ACC112 (cell line): ENCODE measurements at regions not wholly inside any gene's neighbourhood (a gene's known extent, or its start where the extent isn't known, plus 50 kb on each side); places are given as distances from the start of the nearest gene placed in this dataset.

Source experiments
- H2AFZ ChIP-seq: fragments of 200-600 bp; sonication (generic); one replicate; pipeline ENCODE4 v1.6.0; 2017; ENCODE audit warnings: antibody characterized with exemption, low read length; ENCODE audit not compliant: unreplicated experiment
- H3K27ac ChIP-seq: fragments of 200-600 bp; sonication (generic); 2 replicates; pipeline ENCODE4 v1.5.1; 2014; ENCODE audit warnings: low read depth, mild to moderate bottlenecking, antibody characterized with exemption, low read length, moderate library complexity
- H3K27me3 ChIP-seq: fragments of 200-600 bp; sonication (generic); 2 replicates; pipeline ENCODE4 v1.6.1; 2014; ENCODE audit warnings: mild to moderate bottlenecking, antibody characterized with exemption, low read length, moderate library complexity, mixed read lengths; ENCODE audit not compliant: insufficient read depth
- H3K36me3 ChIP-seq: fragments of 200-600 bp; sonication (generic); 2 replicates; pipeline ENCODE4 v1.6.1; 2016; ENCODE audit warnings: mild to moderate bottlenecking, antibody characterized with exemption, low read length, moderate library complexity, mixed read lengths; ENCODE audit not compliant: insufficient read depth
- H3K4me1 ChIP-seq: fragments of 200-600 bp; sonication (generic); one replicate; pipeline ENCODE4 v1.6.1; 2016; ENCODE audit warnings: low read length, mixed read lengths; ENCODE audit not compliant: insufficient read depth, unreplicated experiment, control insufficient read depth
- H3K4me3 ChIP-seq: fragments of 200-600 bp; sonication (generic); 2 replicates; pipeline ENCODE4 v1.5.1; 2014; ENCODE audit warnings: mild to moderate bottlenecking, low read depth, low read length
- H3K79me2 ChIP-seq: fragments of 200-600 bp; sonication (generic); one replicate; pipeline ENCODE4 v1.6.0; 2016; ENCODE audit warnings: low read length; ENCODE audit not compliant: control insufficient read depth, unreplicated experiment, insufficient read depth

DNA sequence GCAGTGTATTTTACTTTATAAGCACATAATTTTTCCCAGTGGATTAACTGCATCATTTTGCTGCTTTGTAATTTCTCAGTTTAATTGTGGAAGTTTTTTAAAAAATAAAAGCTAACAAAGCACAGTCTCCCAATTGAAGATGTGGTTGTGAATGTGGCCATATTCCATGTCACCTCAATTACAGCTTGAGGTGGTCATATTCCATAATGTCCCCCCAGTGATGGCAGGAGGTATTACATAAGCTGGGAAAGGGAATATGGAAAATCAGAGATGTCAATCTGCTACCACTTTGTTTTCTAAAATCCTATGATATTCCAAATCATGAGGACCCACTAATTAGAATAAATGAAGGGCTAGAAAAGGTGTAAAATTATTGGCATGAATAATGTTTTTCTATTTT is 1672.0 kb upstream of the CDH9 start:
- no peak overlapping the region for H3K4me3 ChIP-seq
- no peak overlapping the region for H2AFZ ChIP-seq
- H3K36me3 ChIP-seq: no peaks in the 10 kb centered on the region

DNA sequence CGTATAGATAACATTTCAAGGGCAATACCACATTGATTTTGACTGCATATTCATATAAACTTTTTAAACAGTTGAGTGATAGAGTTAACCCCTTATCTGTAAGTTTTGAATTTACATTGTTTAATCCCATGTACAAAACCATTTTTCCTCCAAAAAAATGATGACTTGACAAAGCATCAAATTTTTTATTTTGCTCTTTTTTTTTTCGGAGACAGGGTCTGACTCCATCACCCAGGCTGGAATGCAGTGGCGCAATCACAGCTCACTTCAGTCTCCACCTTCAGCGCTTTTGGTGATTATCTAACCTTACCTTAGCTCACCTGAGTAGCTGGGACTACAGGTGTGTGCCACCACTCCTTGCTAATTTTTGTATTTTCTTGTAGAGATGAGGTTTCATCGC is 1670.1 kb upstream of the CDH9 start:
- Histone ChIP-seq H3K27ac (no peak overlapping the region), H2AFZ (no peak overlapping the region), H3K4me3 (no peak overlapping the region), H3K79me2 (no peaks in the 10 kb centered on the region), H3K36me3 (no peaks in the 10 kb centered on the region), H3K27me3 (no peaks in the 10 kb centered on the region), H3K4me1 (no peaks in the 10 kb centered on the region)

More for the DNA sequence above, 1672.0 kb upstream of the CDH9 start:
- no peaks in the 10 kb centered on the region for H3K27me3 ChIP-seq
- no peak overlapping the region for H3K27ac ChIP-seq
- no peaks in the 10 kb centered on the region for H3K4me1 ChIP-seq
- no peaks in the 10 kb centered on the region for H3K79me2 ChIP-seq

DNA sequence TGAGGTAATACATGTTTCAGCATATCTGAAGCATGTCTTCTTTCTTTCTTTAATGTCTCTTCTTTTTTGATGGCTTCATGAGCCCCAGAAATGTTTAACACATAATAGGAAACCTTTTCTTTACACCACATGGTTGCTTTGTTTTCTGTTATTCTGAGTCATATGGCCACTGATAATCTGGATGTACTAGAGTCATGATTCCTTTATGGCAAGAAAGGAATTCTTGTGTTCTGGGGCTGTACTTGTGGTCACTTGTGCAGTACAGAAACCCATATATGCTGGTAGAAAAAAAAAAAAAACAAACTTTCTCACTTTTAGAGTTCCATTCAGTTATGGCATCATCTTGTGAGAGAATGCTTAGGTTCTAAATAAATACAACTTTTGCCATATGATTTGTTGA is 1669.3 kb upstream of the CDH9 start:
- Histone ChIP-seq H3K27me3 (no peaks in the 10 kb centered on the region), H3K4me1 (no peaks in the 10 kb centered on the region), H3K36me3 (no peaks in the 10 kb centered on the region), H2AFZ (no peak overlapping the region), H3K4me3 (no peak overlapping the region), H3K79me2 (no peaks in the 10 kb centered on the region), H3K27ac (no peak overlapping the region)

DNA sequence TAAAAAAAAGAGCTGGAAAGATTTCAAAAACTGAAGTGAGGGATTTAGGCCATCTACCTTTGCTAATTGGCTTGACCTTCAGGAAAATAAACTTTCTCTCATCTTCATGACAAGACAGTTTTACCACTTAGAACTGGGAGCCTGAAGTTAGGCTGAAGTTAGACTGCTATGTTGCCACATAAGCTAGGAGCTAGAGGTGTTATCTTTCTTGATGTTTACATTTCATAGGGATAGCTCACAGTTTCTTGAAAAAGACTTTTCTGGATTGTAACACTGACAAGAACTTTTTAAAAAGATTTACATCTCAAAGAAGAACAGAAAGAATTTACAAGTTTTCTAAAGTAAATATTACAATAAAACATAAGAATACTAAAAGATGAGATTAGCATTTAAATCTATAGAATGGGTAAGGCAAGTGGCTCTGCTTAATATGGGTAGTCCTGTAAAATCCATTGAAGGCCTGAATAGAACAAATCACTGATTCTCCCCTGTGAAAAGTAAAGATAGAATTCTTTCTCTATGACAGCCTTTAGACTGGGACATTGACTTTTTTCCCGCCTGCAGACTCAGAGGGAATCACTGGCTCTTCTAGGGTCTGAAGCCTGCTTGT is 1665.4 kb upstream of the CDH9 start:
- H3K4me1 ChIP-seq: no peaks in the 10 kb centered on the region
- no peaks in the 10 kb centered on the region for H3K36me3 ChIP-seq
- no peaks in the 10 kb centered on the region for H3K79me2 ChIP-seq
- H2AFZ ChIP-seq: no peak overlapping the region
- H3K27me3 ChIP-seq: no peaks in the 10 kb centered on the region
- H3K4me3 ChIP-seq: no peak overlapping the region
- no peak overlapping the region for H3K27ac ChIP-seq

DNA sequence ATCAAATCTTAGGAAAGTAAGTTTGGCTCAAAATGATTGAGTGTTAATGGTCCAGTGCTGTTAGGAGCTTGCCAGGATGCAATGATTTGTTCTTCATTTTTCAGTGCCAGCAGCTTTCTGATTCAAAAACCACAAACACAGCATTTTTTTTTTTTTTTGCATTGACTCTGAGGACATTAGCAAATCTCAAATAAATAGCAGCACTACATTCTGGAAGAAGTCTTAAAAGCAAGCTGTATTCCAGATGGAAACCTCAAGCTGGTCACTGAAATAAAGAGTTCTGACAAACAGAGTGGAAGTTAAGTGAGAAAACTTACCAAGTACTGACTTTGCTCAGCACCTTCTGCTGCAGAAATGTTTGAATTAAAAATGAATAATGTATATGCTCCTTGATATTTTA is 1653.1 kb upstream of the CDH9 start:
- Histone ChIP-seq H2AFZ (no peak overlapping the region), H3K79me2 (no peaks in the 10 kb centered on the region), H3K36me3 (no peaks in the 10 kb centered on the region), H3K27me3 (no peaks in the 10 kb centered on the region), H3K4me3 (no peak overlapping the region), H3K4me1 (no peaks in the 10 kb centered on the region), H3K27ac (no peak overlapping the region)

DNA sequence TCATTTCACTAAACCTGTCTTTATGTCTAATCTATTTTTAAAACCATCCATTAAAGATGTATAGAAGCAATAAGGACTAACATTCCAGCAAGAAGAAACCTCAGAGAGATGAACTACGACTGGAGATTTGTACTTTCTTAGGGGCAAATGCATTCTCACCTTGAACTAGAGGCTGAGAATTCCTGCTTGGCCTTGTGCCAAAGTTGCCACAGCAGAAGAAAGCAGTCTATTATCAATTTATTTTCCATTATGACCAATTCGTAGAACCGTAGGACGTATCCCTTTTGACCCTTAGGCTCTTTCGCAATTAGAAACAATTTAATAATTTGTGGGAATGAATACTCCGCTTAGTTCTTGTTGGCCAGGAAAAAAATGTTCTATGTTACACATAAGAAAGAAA is 1647.4 kb upstream of the CDH9 start:
- Histone ChIP-seq H3K4me3 (no peak overlapping the region), H3K27me3 (no peaks in the 10 kb centered on the region), H3K27ac (no peak overlapping the region), H3K79me2 (no peaks in the 10 kb centered on the region), H2AFZ (no peak overlapping the region), H3K4me1 (no peaks in the 10 kb centered on the region), H3K36me3 (no peaks in the 10 kb centered on the region)

DNA sequence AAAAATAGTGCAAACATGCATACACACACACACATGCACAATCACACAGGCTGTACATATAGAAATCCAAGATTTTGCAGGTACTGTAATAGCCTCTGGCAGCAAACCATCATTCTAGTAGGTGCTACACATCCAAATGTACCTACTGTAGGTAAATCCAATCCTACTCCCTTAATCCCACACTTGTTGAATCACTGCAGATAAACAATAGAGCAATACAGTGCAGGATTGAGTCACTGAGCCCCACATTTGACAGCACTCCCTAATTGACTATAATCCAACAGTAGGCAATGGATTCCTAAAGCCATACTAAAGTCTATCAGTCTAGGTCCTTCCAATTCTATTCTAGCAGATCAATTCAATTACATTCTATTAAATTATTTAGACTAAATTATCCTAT is 1640.5 kb upstream of the CDH9 start:
- no peaks in the 10 kb centered on the region for H3K36me3 ChIP-seq
- H2AFZ ChIP-seq: no peak overlapping the region
- H3K27me3 ChIP-seq: no peaks in the 10 kb centered on the region
- H3K27ac ChIP-seq: no peak overlapping the region
- H3K4me3 ChIP-seq: no peak overlapping the region
- H3K79me2 ChIP-seq: no peaks in the 10 kb centered on the region
- H3K4me1 ChIP-seq: no peaks in the 10 kb centered on the region

DNA sequence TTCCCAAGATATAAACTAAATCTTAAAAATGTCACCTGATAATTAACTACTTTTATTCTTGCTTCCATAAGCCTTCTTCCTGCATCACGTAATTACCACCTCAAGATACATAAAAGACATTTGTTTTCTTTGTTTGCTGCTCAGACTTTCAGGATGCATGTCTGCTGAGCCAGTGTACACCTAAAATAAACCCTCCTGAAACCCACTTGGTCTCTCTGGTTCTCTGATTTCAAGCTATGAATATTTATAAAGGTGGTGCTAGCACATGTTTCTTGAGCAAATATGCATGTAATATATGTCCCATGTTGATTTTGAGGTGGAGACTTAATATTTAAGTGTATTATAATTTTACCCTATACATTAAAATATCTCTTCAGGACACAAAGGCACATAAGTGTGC is 1627.7 kb upstream of the CDH9 start:
- Histone ChIP-seq H3K27ac (no peak overlapping the region), H3K36me3 (no peaks in the 10 kb centered on the region), H3K4me3 (no peak overlapping the region), H3K4me1 (no peaks in the 10 kb centered on the region), H3K27me3 (no peaks in the 10 kb centered on the region), H3K79me2 (no peaks in the 10 kb centered on the region), H2AFZ (no peak overlapping the region)

DNA sequence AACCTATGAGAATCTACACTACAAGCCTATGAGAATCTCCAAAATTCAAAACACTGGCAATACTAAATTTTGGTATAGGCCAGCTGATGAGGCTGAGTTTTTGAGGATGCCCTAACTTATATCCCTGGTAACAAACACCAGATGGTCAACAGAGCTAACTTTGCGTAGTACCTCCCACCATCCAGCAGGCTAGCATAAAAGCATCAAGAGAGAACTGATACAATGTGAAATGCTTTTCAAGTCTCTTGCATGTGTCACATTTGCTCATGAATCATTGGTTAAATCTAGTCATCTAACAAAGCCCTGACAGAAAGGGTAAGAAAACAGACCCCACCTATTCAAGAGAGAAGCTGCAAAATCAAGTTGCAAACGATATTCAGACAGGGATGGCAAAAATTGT is 1609.7 kb upstream of the CDH9 start:
- Histone ChIP-seq H3K27ac (no peak overlapping the region), H3K4me1 (no peaks in the 10 kb centered on the region), H3K79me2 (no peaks in the 10 kb centered on the region), H2AFZ (no peak overlapping the region), H3K4me3 (no peak overlapping the region), H3K27me3 (no peaks in the 10 kb centered on the region), H3K36me3 (no peaks in the 10 kb centered on the region)

DNA sequence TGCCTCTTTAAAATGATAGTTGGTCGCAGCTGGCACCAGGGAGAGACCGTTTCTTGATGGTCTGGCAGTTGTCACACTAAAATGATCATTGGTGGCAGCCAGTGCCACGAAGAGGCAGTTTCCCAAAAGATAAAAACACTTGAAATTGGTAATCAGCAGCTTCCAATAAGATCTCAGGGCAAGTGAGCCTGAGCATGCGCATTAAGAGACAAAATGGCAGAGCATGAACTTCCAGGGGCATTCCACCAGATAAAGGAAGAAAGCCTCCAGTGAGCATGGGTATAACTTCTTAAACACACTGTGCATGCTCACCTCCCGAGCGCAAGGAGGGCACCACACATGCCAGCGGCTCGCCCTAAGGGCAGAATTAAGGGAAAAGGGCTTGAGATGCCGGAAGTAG is 1594.2 kb upstream of the CDH9 start:
- Histone ChIP-seq H3K79me2 (no peaks in the 10 kb centered on the region), H3K4me1 (no peaks in the 10 kb centered on the region), H3K27ac (no peak overlapping the region), H2AFZ (no peak overlapping the region), H3K36me3 (no peaks in the 10 kb centered on the region), H3K4me3 (no peak overlapping the region), H3K27me3 (no peaks in the 10 kb centered on the region)

DNA sequence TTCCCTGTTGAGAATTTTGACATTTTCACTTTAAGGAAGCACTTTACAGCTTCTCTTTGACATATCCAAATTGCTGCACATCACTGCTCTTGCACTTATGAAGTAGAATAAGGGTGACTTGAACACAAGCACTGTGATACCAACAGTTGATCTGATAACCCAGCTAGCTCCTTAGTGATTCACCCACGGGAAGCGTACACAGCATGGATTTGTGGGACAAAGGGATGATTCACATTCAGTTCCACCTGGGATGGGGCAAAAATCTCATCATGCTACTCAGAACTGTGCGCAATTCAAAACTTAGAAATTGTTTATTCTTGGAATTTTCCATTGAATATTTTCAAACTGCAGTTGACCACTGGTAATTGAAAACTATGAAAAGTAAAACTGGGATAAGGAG is 1565.5 kb upstream of the CDH9 start:
- Histone ChIP-seq H3K27me3 (no peaks in the 10 kb centered on the region), H3K27ac (no peak overlapping the region), H3K36me3 (no peaks in the 10 kb centered on the region), H3K4me1 (no peaks in the 10 kb centered on the region), H3K79me2 (no peaks in the 10 kb centered on the region), H2AFZ (no peak overlapping the region), H3K4me3 (no peak overlapping the region)
